Lung (tissue), 11 donors: ENCODE measurements at regions not wholly inside any gene's neighbourhood (a gene's known extent, or its start where the extent isn't known, plus 50 kb on each side); places are given as distances from the start of the nearest gene placed in this dataset.
A peak's percentile ranks its signal among the peaks of the same experiment; 100 is the strongest.

Experiments
- ATAC-seq: fragments of 200-7000 bp; cut with Tn5 transposase; one replicate; pipeline ENCODE4 v1.9.1; 2020; ENCODE audit warnings: moderate number of reproducible peaks; ENCODE audit not compliant: insufficient read depth, low FRiP score
- DNase-seq, 3 donors: peaks; one replicate each; pipeline ENCODE4 v3.0.0-alpha.2; 2013 to 2017
- H3K27ac ChIP-seq, 2 donors: one replicate each; pipeline ENCODE4 v1.5.1; 2013; ENCODE audit warnings: mild to moderate bottlenecking in 2 of 2, moderate library complexity in 2 of 2, control low read depth in 1 of 2, inconsistent platforms in 1 of 2, low read depth in 1 of 2, low read length in 1 of 2
- H3K27me3 ChIP-seq, 3 donors: one replicate each; pipeline ENCODE4 v1.5.1; 2013; ENCODE audit warnings: low read length in 2 of 3; ENCODE audit not compliant: control insufficient read depth in 3 of 3, insufficient read depth in 3 of 3
- H3K36me3 ChIP-seq, 4 donors: one replicate each; pipeline ENCODE4 v1.5.1; 2013; ENCODE audit warnings: low read length in 4 of 4, mild to moderate bottlenecking in 1 of 4, moderate library complexity in 1 of 4; ENCODE audit not compliant: control insufficient read depth in 4 of 4, insufficient read depth in 4 of 4
- H3K4me1 ChIP-seq, 5 donors: one replicate each; pipeline ENCODE4 v1.5.1; 2013; ENCODE audit warnings: low read length in 5 of 5, mild to moderate bottlenecking in 2 of 5, moderate library complexity in 1 of 5; ENCODE audit not compliant: control insufficient read depth in 5 of 5, insufficient read depth in 5 of 5
- H3K4me3 ChIP-seq: one replicate; pipeline ENCODE4 v1.5.1; 2013; ENCODE audit warnings: mild to moderate bottlenecking, control low read depth, moderate library complexity
- H3K9ac ChIP-seq, 2 donors: one replicate each; pipeline ENCODE4 v1.5.1; 2013; ENCODE audit warnings: low read length in 2 of 2, control low read depth in 1 of 2; ENCODE audit not compliant: insufficient read depth in 1 of 2
- H3K9me3 ChIP-seq, 4 donors: one replicate each; pipeline ENCODE4 v1.5.1; 2013; ENCODE audit warnings: low read length in 3 of 4, mild to moderate bottlenecking in 1 of 4, moderate library complexity in 1 of 4; ENCODE audit not compliant: control insufficient read depth in 4 of 4, insufficient read depth in 3 of 4
- CTCF ChIP-seq: IDR thresholded peaks from 2 replicates; pipeline ENCODE4 v1.5.1; 2012; ENCODE audit warnings: mild to moderate bottlenecking; ENCODE audit errors: control extremely low read depth, extremely low read depth
- WGBS, 2 donors: extraction: QIAGEN DNeasy Blood & Tissue Kit; methylation state at CpG; one replicate each; pipeline ENCODE4 v1.1.7; 2013; 5-methylcytosine and 5-hydroxymethylcytosine counted together
- donor health status: control.
- donor health status: control.
- donor health status: Bipolar disorder and iron deficiency.
- donor health status: healthy.
- donor health status: DM: yes; HTN: yes; CAD: no.

GRCh38 chr12:19681007-19681406 lies 241.7 kb downstream of the AEBP2 start:
- no peaks in the 10 kb centered on the region for H3K27me3 ChIP-seq
- H3K9ac ChIP-seq = no peak overlapping the region
- peaks cover 0 to 6% (median 0%) of the 10 kb centered on the region in 4 donors for H3K9me3 ChIP-seq
- ATAC-seq (no peak), DNase-seq (no peak)
- H3K36me3 ChIP-seq = no peaks in the 10 kb centered on the region
- WGBS, 2 donors = 83% methylated on average over 3 of the region's 3 CpGs
- no peak overlapping the region for H3K27ac ChIP-seq
- no peak for TF ChIP-seq CTCF
- H3K4me1 ChIP-seq = peaks cover 0 to 3% (median 0%) of the 10 kb centered on the region in 5 donors
- no peak overlapping the region for H3K4me3 ChIP-seq

GRCh38 chr12:19683178-19683927 lies 244.1 kb downstream of the AEBP2 start:
- Histone ChIP-seq H3K4me3 (no peak overlapping the region), H3K9me3 (no peaks in the 10 kb centered on the region), H3K27me3 (no peaks in the 10 kb centered on the region), H3K9ac (no peak overlapping the region), H3K27ac (no peak overlapping the region), H3K36me3 (no peaks in the 10 kb centered on the region), H3K4me1 (peaks cover 0 to 3% (median 0%) of the 10 kb centered on the region in 5 donors)
- TF ChIP-seq CTCF = no peak
- DNase-seq (peak in 1 of 3 donors; percentile 15), ATAC-seq (no peak)
- WGBS, 2 donors = 59 to 73% methylated on average over 7 of the region's 7 CpGs

GRCh38 chr12:19687371-19687770 lies 248.1 kb downstream of the AEBP2 start:
- Histone ChIP-seq H3K9me3 (no peaks in the 10 kb centered on the region), H3K27ac (no peak overlapping the region), H3K27me3 (no peaks in the 10 kb centered on the region), H3K4me3 (no peak overlapping the region), H3K9ac (no peak overlapping the region), H3K4me1 (peaks cover 0 to 3% (median 0%) of the 10 kb centered on the region in 5 donors), H3K36me3 (no peaks in the 10 kb centered on the region)
- no peak for TF ChIP-seq CTCF
- DNase-seq (no peak), ATAC-seq (no peak)
- 92 to 95% methylated on average over 1 of the region's 1 CpG for WGBS, 2 donors

- Histone ChIP-seq H3K27ac (no peak overlapping the region), H3K36me3 (no peaks in the 10 kb centered on the region), H3K9me3 (no peaks in the 10 kb centered on the region), H3K4me3 (no peak overlapping the region), H3K4me1 (peaks cover 0 to under 1% (median 0%) of the 10 kb centered on the region in 5 donors), H3K27me3 (no peaks in the 10 kb centered on the region), H3K9ac (no peak overlapping the region)
- no peak for ATAC-seq
- 86 to 89% methylated on average over 1 of the region's 1 CpG for WGBS, 2 donors
- no peak for DNase-seq
- no peak for TF ChIP-seq CTCF
These were observed 249.2 kb downstream of the AEBP2 start for GRCh38 chr12:19688532-19688931.
